ENCODE measurements at regions not wholly inside any gene's neighbourhood (a gene's known extent, or its start where the extent isn't known, plus 50 kb on each side); places are given as distances from the start of the nearest gene placed in this dataset.

DNA sequence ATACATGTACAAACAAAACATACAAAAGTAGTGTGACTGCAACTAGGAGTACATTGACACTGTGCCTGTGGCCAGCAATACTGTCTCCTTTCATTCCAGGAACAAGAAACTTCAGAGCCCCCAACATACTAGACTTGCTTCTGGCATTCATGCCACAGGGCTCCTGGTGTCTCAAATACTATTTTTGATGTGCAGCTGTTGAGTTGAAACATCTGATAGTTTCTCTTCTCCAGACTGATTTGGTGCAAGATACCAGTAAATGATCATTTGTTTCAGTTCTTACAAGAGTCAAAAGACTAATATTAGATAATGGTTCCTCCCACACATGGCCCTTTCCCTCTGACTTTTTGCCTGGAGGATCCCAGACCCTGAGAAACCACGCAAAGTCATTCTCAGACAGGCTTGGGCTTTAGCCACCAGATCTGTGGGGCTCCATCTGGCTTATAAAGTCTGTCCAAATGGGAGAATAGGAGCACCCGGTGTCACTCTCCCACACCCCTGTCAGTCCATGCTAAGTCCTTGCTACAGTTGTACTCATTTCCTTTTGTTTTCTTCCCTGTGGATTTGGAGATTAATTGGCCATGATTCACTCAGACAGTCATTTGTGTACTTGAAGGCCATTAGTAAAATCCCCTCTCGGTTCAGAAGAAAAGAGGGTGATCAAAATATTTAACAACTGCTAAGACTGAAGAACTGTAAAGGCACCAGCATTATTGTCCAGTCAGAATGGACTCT, 163.5 kb upstream of the RUNX1 start:
- H3K27ac ChIP-seq: no peak overlapping the region
- H3K36me3 ChIP-seq: no peaks in the 10 kb centered on the region
- peaks cover 0 to 2% (median 0%) of the 10 kb centered on the region in 4 donors for H3K4me1 ChIP-seq
- DNase-seq (peak in 1 of 2 donors; percentile 46), ATAC-seq (ENCODE audit: low FRiP score in 2 of 2) (peak; percentile 37 to 52)
- WGBS, 2 donors: 62 to 71% methylated on average over 3 of the region's 3 CpGs
- no peaks in the 10 kb centered on the region for H3K27me3 ChIP-seq
- no peaks in the 10 kb centered on the region for H3K9me3 ChIP-seq
- H3K4me3 ChIP-seq: no peak overlapping the region
- peak in 1 of 4 donors; percentile 25 for TF ChIP-seq EP300 (IDR thresholded peaks at IDR 0.05)
- TF ChIP-seq POLR2AphosphoS5 (IDR thresholded peaks at IDR 0.05): peak; percentile 42 to 53
- TF ChIP-seq POLR2A (IDR thresholded peaks at IDR 0.05): no peak

DNA sequence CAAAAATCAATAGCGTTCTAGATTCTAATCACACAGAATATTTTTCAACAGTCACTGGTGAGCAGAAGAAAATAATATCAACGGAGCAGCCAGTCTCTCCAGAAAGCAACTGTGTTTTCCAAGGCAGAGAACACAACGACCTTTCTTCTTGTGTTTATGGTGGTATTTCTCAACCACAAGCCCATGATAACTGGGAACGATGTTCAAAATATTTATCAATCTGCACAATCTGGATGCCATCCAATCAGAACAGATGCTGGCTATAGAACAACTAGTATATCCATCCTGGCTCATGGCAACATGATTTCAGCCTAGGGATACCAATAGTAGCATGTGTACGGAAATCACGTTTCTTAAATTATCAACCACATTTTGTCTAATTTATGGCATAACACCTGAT, 162.7 kb upstream of the RUNX1 start:
- Histone ChIP-seq H3K4me3 (no peak overlapping the region), H3K27me3 (no peaks in the 10 kb centered on the region), H3K27ac (no peak overlapping the region), H3K9me3 (no peaks in the 10 kb centered on the region), H3K4me1 (peaks cover 0 to 6% (median under 1%) of the 10 kb centered on the region in 4 donors), H3K36me3 (no peaks in the 10 kb centered on the region)
- ATAC-seq (ENCODE audit: low FRiP score in 2 of 2) (no peak), DNase-seq (no peak)
- no peak for TF ChIP-seq POLR2A (IDR thresholded peaks at IDR 0.05)
- TF ChIP-seq EP300 (IDR thresholded peaks at IDR 0.05): peak in 1 of 4 donors; percentile 11
- no peak for TF ChIP-seq POLR2AphosphoS5 (IDR thresholded peaks at IDR 0.05)
- TF ChIP-seq, protein P1, sequence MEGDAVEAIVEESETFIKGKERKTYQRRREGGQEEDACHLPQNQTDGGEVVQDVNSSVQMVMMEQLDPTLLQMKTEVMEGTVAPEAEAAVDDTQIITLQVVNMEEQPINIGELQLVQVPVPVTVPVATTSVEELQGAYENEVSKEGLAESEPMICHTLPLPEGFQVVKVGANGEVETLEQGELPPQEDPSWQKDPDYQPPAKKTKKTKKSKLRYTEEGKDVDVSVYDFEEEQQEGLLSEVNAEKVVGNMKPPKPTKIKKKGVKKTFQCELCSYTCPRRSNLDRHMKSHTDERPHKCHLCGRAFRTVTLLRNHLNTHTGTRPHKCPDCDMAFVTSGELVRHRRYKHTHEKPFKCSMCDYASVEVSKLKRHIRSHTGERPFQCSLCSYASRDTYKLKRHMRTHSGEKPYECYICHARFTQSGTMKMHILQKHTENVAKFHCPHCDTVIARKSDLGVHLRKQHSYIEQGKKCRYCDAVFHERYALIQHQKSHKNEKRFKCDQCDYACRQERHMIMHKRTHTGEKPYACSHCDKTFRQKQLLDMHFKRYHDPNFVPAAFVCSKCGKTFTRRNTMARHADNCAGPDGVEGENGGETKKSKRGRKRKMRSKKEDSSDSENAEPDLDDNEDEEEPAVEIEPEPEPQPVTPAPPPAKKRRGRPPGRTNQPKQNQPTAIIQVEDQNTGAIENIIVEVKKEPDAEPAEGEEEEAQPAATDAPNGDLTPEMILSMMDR (IDR thresholded peaks at IDR 0.05): no peak
- WGBS, 2 donors: 73 to 75% methylated on average over 6 of the region's 6 CpGs

DNA sequence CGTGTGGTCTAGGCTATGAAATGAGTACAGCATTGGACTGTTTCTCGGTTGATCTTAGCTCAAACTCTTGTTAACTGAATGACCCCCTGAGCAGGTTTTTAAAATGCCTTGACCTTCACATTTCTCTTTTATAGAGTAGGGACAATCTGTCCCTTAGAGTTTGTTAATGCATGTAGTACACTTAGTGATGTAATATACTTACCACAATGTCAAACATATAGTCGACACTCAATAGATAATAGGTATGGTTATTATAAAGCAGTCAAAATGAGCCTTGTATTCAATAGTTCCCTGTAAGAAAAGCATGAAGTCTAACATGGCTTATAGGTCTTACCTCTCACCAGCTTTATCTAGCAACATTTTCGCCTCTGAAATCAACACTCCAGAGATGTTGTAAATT, 161.0 kb upstream of the RUNX1 start:
- WGBS, 2 donors: 88 to 97% methylated on average over 4 of the region's 4 CpGs
- Histone ChIP-seq H3K9me3 (no peaks in the 10 kb centered on the region), H3K36me3 (no peaks in the 10 kb centered on the region), H3K27me3 (no peaks in the 10 kb centered on the region), H3K27ac (peak overlapping the region in 1 of 4 donors; percentile 48), H3K4me3 (no peak overlapping the region), H3K4me1 (peaks cover 9 to 19% (median 12%) of the 10 kb centered on the region in 4 donors)
- DNase-seq: no peak
- ATAC-seq (ENCODE audit: low FRiP score in 2 of 2): no peak
- TF ChIP-seq POLR2A (IDR thresholded peaks at IDR 0.05): no peak
- TF ChIP-seq EP300 (IDR thresholded peaks at IDR 0.05): no peak
- TF ChIP-seq POLR2AphosphoS5 (IDR thresholded peaks at IDR 0.05): no peak
- TF ChIP-seq, protein P1 (IDR thresholded peaks at IDR 0.05): no peak

DNA sequence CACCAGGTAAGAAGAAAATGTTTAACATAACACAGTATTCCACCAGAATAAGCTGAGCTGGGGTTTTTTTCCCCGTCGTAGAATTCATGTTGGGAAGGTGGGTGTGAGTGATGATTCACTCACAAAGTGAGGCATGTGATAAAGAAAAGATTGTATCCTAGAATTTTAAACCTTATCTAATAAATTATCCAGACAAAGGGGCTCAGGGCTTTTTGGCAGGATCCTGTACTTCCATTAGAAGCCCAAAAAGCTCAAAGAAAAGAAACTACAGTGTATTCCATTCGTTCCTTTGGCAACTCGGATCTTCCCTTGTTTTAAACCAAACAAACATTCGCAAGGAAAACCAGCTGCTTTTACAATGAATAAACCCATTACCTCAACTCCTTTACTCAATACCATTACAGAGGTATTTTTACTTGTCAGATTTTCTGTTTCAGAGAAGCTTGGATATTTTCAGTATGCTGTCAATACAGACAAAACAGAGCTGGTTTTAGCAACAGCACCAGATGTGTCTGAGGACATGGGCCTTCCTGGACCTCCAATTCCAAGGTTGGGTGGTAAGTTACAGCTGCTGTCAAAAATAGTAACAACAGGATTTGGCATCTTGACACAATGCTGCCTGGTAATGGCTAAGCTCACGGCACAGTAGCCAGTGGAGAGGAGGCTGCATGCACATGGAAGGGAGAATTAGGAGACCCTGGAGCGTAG, 159.9 kb upstream of the RUNX1 start:
- Histone ChIP-seq H3K4me1 (peaks cover 9 to 22% (median 12%) of the 10 kb centered on the region in 4 donors), H3K36me3 (no peaks in the 10 kb centered on the region), H3K27me3 (no peaks in the 10 kb centered on the region), H3K27ac (no peak overlapping the region), H3K4me3 (no peak overlapping the region), H3K9me3 (no peaks in the 10 kb centered on the region)
- ATAC-seq (ENCODE audit: low FRiP score in 2 of 2) (peak in 1 of 2 donors; percentile 66), DNase-seq (no peak)
- WGBS, 2 donors: 70 to 78% methylated on average over 7 of the region's 7 CpGs
- no peak for TF ChIP-seq EP300 (IDR thresholded peaks at IDR 0.05)
- TF ChIP-seq, protein P1 (IDR thresholded peaks at IDR 0.05): no peak
- TF ChIP-seq POLR2A (IDR thresholded peaks at IDR 0.05): no peak
- no peak for TF ChIP-seq POLR2AphosphoS5 (IDR thresholded peaks at IDR 0.05)

DNA sequence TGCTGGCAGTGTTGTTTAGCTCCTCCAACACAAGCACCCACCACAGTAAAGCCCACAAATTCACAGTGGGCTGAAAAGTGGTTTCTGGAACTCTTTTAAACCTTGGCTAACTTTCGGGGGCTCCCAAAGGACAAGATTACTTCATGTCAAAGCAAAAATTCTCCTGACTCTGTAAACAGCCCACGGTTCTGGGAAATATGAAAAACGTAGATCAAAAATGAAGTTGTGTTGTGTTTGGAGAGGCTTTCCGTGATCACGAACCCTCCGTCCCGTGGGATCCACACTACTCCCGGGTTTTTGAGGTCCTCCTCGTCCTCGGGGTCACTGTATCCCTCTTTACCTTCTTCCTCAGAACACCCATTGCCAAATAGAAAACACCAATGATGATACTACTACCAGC, 159.0 kb upstream of the RUNX1 start:
- Histone ChIP-seq H3K27me3 (no peaks in the 10 kb centered on the region), H3K4me3 (no peak overlapping the region), H3K9me3 (no peaks in the 10 kb centered on the region), H3K36me3 (no peaks in the 10 kb centered on the region), H3K4me1 (peaks cover 9 to 22% (median 12%) of the 10 kb centered on the region in 4 donors), H3K27ac (no peak overlapping the region)
- DNase-seq (no peak), ATAC-seq (ENCODE audit: low FRiP score in 2 of 2) (peak in 1 of 2 donors; percentile 21)
- 78 to 79% methylated on average over 10 of the region's 10 CpGs for WGBS, 2 donors
- TF ChIP-seq, protein P1 (IDR thresholded peaks at IDR 0.05): no peak
- TF ChIP-seq POLR2AphosphoS5 (IDR thresholded peaks at IDR 0.05): no peak
- no peak for TF ChIP-seq EP300 (IDR thresholded peaks at IDR 0.05)
- TF ChIP-seq POLR2A (IDR thresholded peaks at IDR 0.05): no peak

Measured in upper lobe of left lung (tissue), 6 donors.